Common myeloid progenitor, CD34-positive (primary cell): ENCODE measurements at regions not wholly inside any gene's neighbourhood (a gene's known extent, or its start where the extent isn't known, plus 50 kb on each side); places are given as distances from the start of the nearest gene placed in this dataset.
"Not testable (repeated sequence)": the region's sequence is repeated elsewhere in the genome, so short reads cannot be mapped to it uniquely, and the experiment has no call there.

Experiments used
- CTCF ChIA-PET: fragments of 350-600 bp; sonication (Branson Sonifier 250); formaldehyde crosslinking; loops from one replicate; lab custom pipeline; 2021; ENCODE audit warnings: antibody characterized with exemption; lab: Charles Lee
- POLR2A ChIA-PET: fragments of 350-600 bp; sonication (Branson Sonifier 250); formaldehyde crosslinking; loops from one replicate; lab custom pipeline; 2021; ENCODE audit warnings: antibody characterized with exemption; lab: Charles Lee
- DNase-seq, 3 donors: peaks; one replicate each; pipeline versions ENCODE4 v3.0.0 to v3.0.0-alpha.2; 2013
- H3K27ac ChIP-seq, 2 experiments: 1 replicate in 1 of 2; 2 replicates in 1 of 2; pipeline ENCODE4 v1.7.0; 2013; ENCODE audit warnings: inconsistent platforms in 2 of 2, low read length in 2 of 2, mild to moderate bottlenecking in 2 of 2, low read depth in 1 of 2, moderate library complexity in 1 of 2; ENCODE audit not compliant: severe bottlenecking in 2 of 2, insufficient read depth in 1 of 2, poor library complexity in 1 of 2
- H3K27me3 ChIP-seq, 5 experiments: replicated peaks in 2 of 5; 1 replicate in 3 of 5; 2 replicates in 2 of 5; pipeline versions ENCODE4 v1.6.1 to v1.7.0; 2013; ENCODE audit warnings: low read length in 4 of 5, mild to moderate bottlenecking in 2 of 5, moderate library complexity in 2 of 5, inconsistent platforms in 1 of 5; ENCODE audit not compliant: insufficient read depth in 5 of 5, control insufficient read depth in 4 of 5
- H3K36me3 ChIP-seq, 4 experiments: 1 replicate in 2 of 4; 2 replicates in 2 of 4; pipeline versions ENCODE4 v1.6.1 to v1.7.0; 2013; ENCODE audit warnings: low read length in 3 of 4, control low read depth in 1 of 4, mild to moderate bottlenecking in 1 of 4; ENCODE audit not compliant: control insufficient read depth in 4 of 4, insufficient read depth in 4 of 4
- H3K4me1 ChIP-seq, 4 experiments: 1 replicate in 3 of 4; 2 replicates in 1 of 4; pipeline versions ENCODE4 v1.6.1 to v1.7.1; 2013; ENCODE audit warnings: low read length in 3 of 4, mild to moderate bottlenecking in 3 of 4, control low read depth in 1 of 4, inconsistent platforms in 1 of 4, moderate library complexity in 1 of 4; ENCODE audit not compliant: control insufficient read depth in 4 of 4, insufficient read depth in 4 of 4; ENCODE audit errors: control extremely low read depth in 1 of 4
- H3K4me3 ChIP-seq, 7 experiments: 1 replicate in 4 of 7; 2 replicates in 3 of 7; pipeline versions ENCODE4 v1.5.1 to v1.7.0; 2013; ENCODE audit warnings: mild to moderate bottlenecking in 7 of 7, low read length in 6 of 7, moderate library complexity in 6 of 7, inconsistent platforms in 2 of 7, low read depth in 2 of 7, control low read depth in 1 of 7; ENCODE audit not compliant: insufficient read depth in 4 of 7, control insufficient read depth in 1 of 7; ENCODE audit errors: extremely low read depth in 1 of 7
- H3K9me3 ChIP-seq, 5 experiments: 1 replicate in 4 of 5; 2 replicates in 1 of 5; pipeline versions ENCODE4 v1.6.1 to v1.7.1; 2013; ENCODE audit warnings: low read length in 4 of 5, mild to moderate bottlenecking in 2 of 5, inconsistent platforms in 1 of 5, low read depth in 1 of 5, moderate library complexity in 1 of 5; ENCODE audit not compliant: control insufficient read depth in 4 of 5, insufficient read depth in 2 of 5; ENCODE audit errors: control extremely low read depth in 1 of 5
- WGBS: methylation state at CpG from one replicate; pipeline ENCODE4 v1.1.5; 2013; ENCODE audit not compliant: insufficient coverage; 5-methylcytosine and 5-hydroxymethylcytosine counted together

DNA sequence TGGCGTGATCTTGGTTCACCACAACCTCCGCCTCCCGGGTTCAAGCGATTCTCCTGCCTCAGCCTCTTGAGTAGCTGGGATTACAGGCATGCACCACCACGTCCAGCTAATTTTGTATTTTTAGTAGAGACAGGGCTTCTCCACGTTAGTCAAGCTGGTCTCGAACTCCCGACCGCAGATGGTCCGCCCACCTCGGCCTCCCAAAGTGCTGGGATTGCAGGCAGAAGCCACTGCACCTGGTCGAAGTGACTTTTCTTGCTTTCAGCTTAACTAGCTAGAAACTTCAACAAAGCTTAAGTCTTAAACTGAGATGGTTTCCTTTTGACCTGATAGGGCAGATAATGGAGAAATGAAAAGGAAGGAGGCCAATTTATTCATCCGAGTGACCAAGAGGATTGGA is 130.5 kb downstream of the FAM161A start:
- H3K9me3 ChIP-seq, H3K4me3 ChIP-seq, H3K4me1 ChIP-seq, POLR2A ChIA-PET, H3K27ac ChIP-seq, H3K27me3 ChIP-seq, DNase-seq, H3K36me3 ChIP-seq, CTCF ChIA-PET: not testable (repeated sequence)
- WGBS = 95% methylated on average over 8 of the region's 13 CpGs

DNA sequence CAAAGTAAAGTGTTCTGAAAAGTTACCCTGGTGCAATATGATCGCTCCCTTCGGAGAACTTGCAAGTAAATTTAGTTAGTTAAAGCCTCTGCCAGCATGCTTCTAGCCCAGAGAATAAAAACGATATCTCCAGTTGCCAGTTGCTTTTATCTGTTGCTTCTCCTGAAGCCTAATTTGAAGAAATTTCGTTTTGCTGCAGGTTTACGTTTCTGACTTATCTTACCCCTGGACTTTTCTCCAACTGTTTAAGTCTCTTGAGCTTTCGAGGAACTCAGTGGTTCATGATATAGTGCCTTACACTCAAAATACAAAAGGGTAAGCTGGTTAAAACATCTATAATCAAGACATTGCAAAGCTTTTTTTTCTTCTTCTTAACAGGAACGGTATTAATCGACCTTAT is 131.1 kb downstream of the FAM161A start:
- WGBS = 94% methylated on average over 6 of the region's 8 CpGs

DNA sequence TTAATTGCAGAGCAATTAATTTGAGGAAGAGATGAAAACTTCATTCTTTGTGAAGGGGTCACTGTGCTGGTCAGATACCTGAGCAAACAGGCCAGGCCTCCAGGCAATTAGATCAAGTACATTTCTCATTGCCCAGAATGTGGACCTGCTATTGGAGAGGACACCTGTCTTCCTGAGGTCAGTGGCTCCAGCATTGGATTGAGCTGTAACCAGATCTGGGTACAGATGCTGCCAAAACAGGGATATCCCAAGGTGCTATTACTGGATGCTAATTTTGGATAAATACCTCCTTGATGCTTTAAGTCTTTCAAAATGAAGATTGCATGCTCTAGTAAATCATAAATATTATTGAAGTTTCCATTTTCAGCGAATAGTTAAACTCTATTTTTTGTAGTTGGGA is 131.5 kb downstream of the FAM161A start:
- no peaks in the 10 kb centered on the region for H3K27me3 ChIP-seq
- peaks cover 0 to 4% (median 3%) of the 10 kb centered on the region in 5 experiments for H3K9me3 ChIP-seq
- H3K4me3 ChIP-seq = no peak overlapping the region
- no peaks in the 10 kb centered on the region for H3K36me3 ChIP-seq
- DNase-seq = no peak
- ChIA-PET CTCF (no interaction called here), POLR2A (no interaction called here)
- no peak overlapping the region for H3K27ac ChIP-seq
- no CpG with 5 or more reads among the region's 1 CpG for WGBS
- no peaks in the 10 kb centered on the region for H3K4me1 ChIP-seq

More for the DNA sequence above, 131.1 kb downstream of the FAM161A start:
- Histone ChIP-seq H3K9me3 (peaks cover 0 to 4% (median 3%) of the 10 kb centered on the region in 5 experiments), H3K4me3 (no peak overlapping the region), H3K27me3 (no peaks in the 10 kb centered on the region), H3K27ac (no peak overlapping the region), H3K36me3 (no peaks in the 10 kb centered on the region), H3K4me1 (no peaks in the 10 kb centered on the region)
- DNase-seq = no peak
- CTCF ChIA-PET = no interaction called here
- POLR2A ChIA-PET = no interaction called here

DNA sequence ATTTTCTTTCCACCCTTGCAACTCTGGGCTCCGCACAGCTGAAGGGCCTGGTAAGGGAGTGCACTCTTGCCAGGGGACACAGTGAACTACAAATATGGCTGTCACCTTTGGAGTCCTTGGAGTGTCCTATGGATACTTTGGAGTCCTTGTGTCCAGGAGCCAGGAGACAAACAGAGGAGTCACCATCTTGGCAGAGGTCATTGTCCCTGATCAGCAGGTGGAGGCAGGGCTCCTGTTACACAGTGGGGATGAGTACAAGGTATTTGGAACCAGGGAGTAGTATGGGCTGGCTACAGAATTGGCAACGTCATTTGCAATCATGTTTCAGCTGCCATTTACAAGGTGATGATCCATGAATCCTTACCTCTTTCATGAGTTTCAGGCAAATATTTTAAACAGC is 132.5 kb downstream of the FAM161A start:
- H3K4me3 ChIP-seq = no peak overlapping the region
- WGBS = 100% methylated on average over 2 of the region's 2 CpGs
- DNase-seq = no peak
- no peaks in the 10 kb centered on the region for H3K36me3 ChIP-seq
- ChIA-PET CTCF (no interaction called here), POLR2A (no interaction called here)
- no peaks in the 10 kb centered on the region for H3K27me3 ChIP-seq
- H3K27ac ChIP-seq = no peak overlapping the region
- no peaks in the 10 kb centered on the region for H3K9me3 ChIP-seq
- no peaks in the 10 kb centered on the region for H3K4me1 ChIP-seq

DNA sequence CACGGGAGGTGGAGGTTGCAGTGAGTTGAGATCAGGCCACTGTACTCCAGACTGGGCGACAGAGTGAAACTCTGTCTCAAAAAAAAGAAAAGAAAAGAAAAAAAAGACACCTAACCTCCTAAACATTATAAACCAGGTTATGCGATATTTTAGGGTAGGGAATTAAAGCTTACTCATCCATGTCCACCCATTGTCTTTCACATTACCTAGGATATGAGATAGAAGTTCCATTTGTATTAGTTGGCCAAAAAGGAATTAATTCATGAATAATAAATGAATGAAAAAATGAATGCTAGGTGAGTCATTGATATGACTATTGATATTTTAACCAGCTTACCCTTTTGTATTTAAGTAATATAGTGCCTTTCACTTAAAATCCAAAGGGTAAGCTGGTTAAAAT is 132.9 kb downstream of the FAM161A start:
- no peaks in the 10 kb centered on the region for H3K36me3 ChIP-seq
- H3K27me3 ChIP-seq = no peaks in the 10 kb centered on the region
- H3K9me3 ChIP-seq = no peaks in the 10 kb centered on the region
- POLR2A ChIA-PET = no interaction called here
- H3K4me1 ChIP-seq = no peaks in the 10 kb centered on the region
- CTCF ChIA-PET = no interaction called here
- no CpG with 5 or more reads among the region's 3 CpGs for WGBS
- DNase-seq = no peak
- H3K4me3 ChIP-seq = no peak overlapping the region
- no peak overlapping the region for H3K27ac ChIP-seq

DNA sequence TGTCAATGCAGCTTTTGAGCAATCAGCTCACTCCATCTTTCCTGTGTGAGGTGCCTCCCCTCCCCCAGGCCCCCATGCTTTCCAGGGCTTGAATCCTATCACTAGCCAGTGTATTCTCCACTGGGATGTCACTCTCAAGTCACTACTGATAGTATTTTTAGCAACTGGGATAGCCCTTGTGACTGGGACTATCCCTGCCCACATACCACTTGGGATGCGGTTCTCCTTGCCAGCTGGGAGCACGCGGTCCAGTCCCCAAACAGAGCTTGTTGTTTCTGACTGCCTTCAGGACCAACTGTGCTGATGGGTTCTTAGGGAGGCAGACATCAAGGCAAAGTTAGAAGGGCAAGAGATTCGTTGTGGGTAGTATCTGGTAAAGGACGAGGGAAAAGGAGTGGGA is 134.9 kb downstream of the FAM161A start:
- POLR2A ChIA-PET = no interaction called here

DNA sequence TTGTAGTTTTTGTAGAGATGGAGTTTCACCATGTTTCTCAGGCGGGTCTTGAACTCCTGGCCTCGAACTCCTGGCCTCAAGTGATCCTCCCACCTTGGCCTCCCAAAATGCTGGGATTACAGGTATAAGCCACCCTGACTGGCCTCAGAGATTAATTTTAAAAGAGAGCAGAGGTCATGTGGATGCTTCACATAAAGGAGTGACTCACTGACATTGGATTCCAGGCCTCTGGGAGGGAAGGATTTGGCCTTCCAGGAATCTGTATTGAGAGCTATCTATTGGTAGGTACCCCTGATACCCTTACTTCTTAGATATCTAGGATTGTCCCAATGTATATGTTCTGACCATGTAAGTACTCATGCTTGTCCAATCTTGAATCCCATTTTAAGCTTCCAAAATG is 138.4 kb downstream of the FAM161A start:
- POLR2A ChIA-PET = no interaction called here
- WGBS = 100% methylated on average over 2 of the region's 2 CpGs
- Histone ChIP-seq H3K4me3 (no peak overlapping the region), H3K27ac (no peak overlapping the region), H3K9me3 (no peaks in the 10 kb centered on the region), H3K27me3 (no peaks in the 10 kb centered on the region), H3K4me1 (no peaks in the 10 kb centered on the region), H3K36me3 (no peaks in the 10 kb centered on the region)
- CTCF ChIA-PET = no interaction called here
- no peak for DNase-seq

More for the DNA sequence above, 134.9 kb downstream of the FAM161A start:
- no peaks in the 10 kb centered on the region for H3K9me3 ChIP-seq
- CTCF ChIA-PET = no interaction called here
- WGBS = 100% methylated on average over 3 of the region's 5 CpGs
- no peak overlapping the region for H3K4me3 ChIP-seq
- no peak for DNase-seq
- no peaks in the 10 kb centered on the region for H3K36me3 ChIP-seq
- no peak overlapping the region for H3K27ac ChIP-seq
- no peaks in the 10 kb centered on the region for H3K27me3 ChIP-seq
- no peaks in the 10 kb centered on the region for H3K4me1 ChIP-seq
